Upper lobe of left lung (tissue), 6 donors: ENCODE measurements at regions not wholly inside any gene's neighbourhood (a gene's known extent, or its start where the extent isn't known, plus 50 kb on each side); places are given as distances from the start of the nearest gene placed in this dataset.

Experiments
- ATAC-seq, 2 donors: fragments of 200-7000 bp; cut with Tn5 transposase; one replicate each; pipeline ENCODE4 v1.9.1; 2022; ENCODE audit warnings: mild to moderate bottlenecking in 2 of 2, moderate library complexity in 2 of 2; ENCODE audit not compliant: low FRiP score in 2 of 2
- DNase-seq, 2 donors: peaks; one replicate each; pipeline ENCODE4 v3.0.0-alpha.2; 2019 to 2020
- H3K27ac ChIP-seq, 4 donors: fragments of 200-600 bp; sonication (generic); one replicate each; pipeline ENCODE4 v1.5.1; 2016 to 2019
- H3K27me3 ChIP-seq, 4 donors: fragments of 200-600 bp; sonication (generic); one replicate each; pipeline ENCODE4 v1.5.1; 2017 to 2019
- H3K36me3 ChIP-seq, 4 donors: fragments of 200-600 bp; sonication (generic); one replicate each; pipeline ENCODE4 v1.5.1; 2016 to 2019
- H3K4me1 ChIP-seq, 4 donors: fragments of 200-600 bp; sonication (generic); one replicate each; pipeline ENCODE4 v1.5.1; 2018 to 2019
- H3K4me3 ChIP-seq, 4 donors: fragments of 200-600 bp; sonication (generic); one replicate each; pipeline ENCODE4 v1.5.1; 2017 to 2019; ENCODE audit warnings: mild to moderate bottlenecking in 2 of 4, moderate library complexity in 1 of 4
- H3K9me3 ChIP-seq, 4 donors: fragments of 200-600 bp; sonication (generic); one replicate each; pipeline ENCODE4 v1.5.1; 2018 to 2019
- EP300 ChIP-seq, 4 donors: sonication (generic); formaldehyde crosslinking; IDR thresholded peaks; one replicate each; pipeline ENCODE4 v1.5.1; 2017; ENCODE audit warnings: antibody characterized with exemption in 4 of 4, control low read depth in 2 of 4
- POLR2A ChIP-seq, 4 donors: fragments of 450-650 bp; IDR thresholded peaks; one replicate each; pipeline ENCODE4 v1.5.1; 2016 to 2017; ENCODE audit warnings: antibody characterized with exemption in 4 of 4, mild to moderate bottlenecking in 2 of 4
- POLR2AphosphoS5 ChIP-seq, 2 donors: sonication (generic); formaldehyde crosslinking; IDR thresholded peaks; one replicate each; pipeline ENCODE4 v1.5.1; 2017; ENCODE audit warnings: antibody characterized with exemption in 2 of 2
- WGBS, 2 donors: methylation state at CpG; one replicate each; pipeline ENCODE4 v1.1.5; 2017 to 2018; 5-methylcytosine and 5-hydroxymethylcytosine counted together
- TF ChIP-seq, protein P1 (sequence below), 6 experiments: fragments of 450-650 bp in 4 of 6; fragments of 200-600 bp in 2 of 6; sonication (generic) in 2 of 6; IDR thresholded peaks; one replicate each; pipeline ENCODE4 v1.5.1; 2016 to 2019; ENCODE audit warnings: antibody characterized with exemption in 6 of 6
- donor health status: DM: no; HTN: no; CAD: no; lungs with moderate emphysema.
- donor health status: DM: no; HTN: yes; CAD: no; lungs with severe emphysema.

- TF ChIP-seq, protein P1, sequence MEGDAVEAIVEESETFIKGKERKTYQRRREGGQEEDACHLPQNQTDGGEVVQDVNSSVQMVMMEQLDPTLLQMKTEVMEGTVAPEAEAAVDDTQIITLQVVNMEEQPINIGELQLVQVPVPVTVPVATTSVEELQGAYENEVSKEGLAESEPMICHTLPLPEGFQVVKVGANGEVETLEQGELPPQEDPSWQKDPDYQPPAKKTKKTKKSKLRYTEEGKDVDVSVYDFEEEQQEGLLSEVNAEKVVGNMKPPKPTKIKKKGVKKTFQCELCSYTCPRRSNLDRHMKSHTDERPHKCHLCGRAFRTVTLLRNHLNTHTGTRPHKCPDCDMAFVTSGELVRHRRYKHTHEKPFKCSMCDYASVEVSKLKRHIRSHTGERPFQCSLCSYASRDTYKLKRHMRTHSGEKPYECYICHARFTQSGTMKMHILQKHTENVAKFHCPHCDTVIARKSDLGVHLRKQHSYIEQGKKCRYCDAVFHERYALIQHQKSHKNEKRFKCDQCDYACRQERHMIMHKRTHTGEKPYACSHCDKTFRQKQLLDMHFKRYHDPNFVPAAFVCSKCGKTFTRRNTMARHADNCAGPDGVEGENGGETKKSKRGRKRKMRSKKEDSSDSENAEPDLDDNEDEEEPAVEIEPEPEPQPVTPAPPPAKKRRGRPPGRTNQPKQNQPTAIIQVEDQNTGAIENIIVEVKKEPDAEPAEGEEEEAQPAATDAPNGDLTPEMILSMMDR (IDR thresholded peaks at IDR 0.05), result no peak
- no peak for TF ChIP-seq POLR2AphosphoS5 (IDR thresholded peaks at IDR 0.05)
- no peak for TF ChIP-seq EP300 (IDR thresholded peaks at IDR 0.05)
- no peak for TF ChIP-seq POLR2A (IDR thresholded peaks at IDR 0.05)
- peaks cover 3 to 18% (median 11%) of the 10 kb centered on the region in 4 donors for H3K4me1 ChIP-seq
- no peaks in the 10 kb centered on the region for H3K27me3 ChIP-seq
- DNase-seq (no peak), ATAC-seq (no peak)
- H3K4me3 ChIP-seq, result no peak overlapping the region
- H3K27ac ChIP-seq, result no peak overlapping the region
- 67 to 68% methylated on average over 8 of the region's 8 CpGs for WGBS, 2 donors
- H3K9me3 ChIP-seq, result no peaks in the 10 kb centered on the region
- no peaks in the 10 kb centered on the region for H3K36me3 ChIP-seq
Observed at GRCh38 chr11:45369313-45369712, 83.2 kb upstream of the SYT13 start.

- Histone ChIP-seq H3K4me1 (peaks cover 3 to 21% (median 11%) of the 10 kb centered on the region in 4 donors), H3K36me3 (no peaks in the 10 kb centered on the region), H3K4me3 (no peak overlapping the region), H3K27me3 (no peaks in the 10 kb centered on the region), H3K9me3 (no peaks in the 10 kb centered on the region), H3K27ac (no peak overlapping the region)
- DNase-seq, result no peak
- WGBS, 2 donors, result 96 to 98% methylated on average over 5 of the region's 5 CpGs
- ATAC-seq, result no peak
- TF ChIP-seq POLR2A (IDR thresholded peaks at IDR 0.05), result no peak
- no peak for TF ChIP-seq EP300 (IDR thresholded peaks at IDR 0.05)
- no peak for TF ChIP-seq POLR2AphosphoS5 (IDR thresholded peaks at IDR 0.05)
- TF ChIP-seq, protein P1 (IDR thresholded peaks at IDR 0.05), result no peak
Observed at GRCh38 chr11:45368697-45369096, 82.6 kb upstream of the SYT13 start.

DNA sequence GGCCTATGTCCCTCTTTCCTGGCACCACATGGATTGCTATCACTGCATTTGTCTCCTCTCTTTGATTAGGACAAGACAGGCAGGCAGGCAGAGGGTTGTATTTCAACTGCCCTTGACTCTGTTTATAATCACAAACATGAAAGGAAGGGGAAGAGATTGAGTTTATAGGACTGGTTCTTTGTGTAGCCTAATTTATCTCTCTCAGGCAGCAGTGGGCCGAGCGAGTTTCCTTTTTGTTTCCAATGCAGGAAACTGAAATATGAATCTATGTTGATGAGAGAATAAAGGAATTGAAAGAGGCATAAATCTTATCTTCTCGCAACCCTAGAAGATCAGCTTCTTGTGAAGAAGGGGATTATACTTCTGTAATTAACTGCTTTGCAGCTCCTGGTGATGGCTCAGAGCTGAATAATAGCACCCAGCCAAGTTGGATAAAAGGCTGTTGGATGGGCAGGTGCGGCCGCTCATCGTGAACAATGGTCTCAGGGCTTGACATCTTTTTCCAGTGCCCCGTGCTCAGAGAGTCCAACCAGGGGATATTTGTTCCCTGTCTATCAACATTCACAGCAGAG, 80.6 kb upstream of the SYT13 start:
- 66 to 67% methylated on average over 7 of the region's 7 CpGs for WGBS, 2 donors
- no peaks in the 10 kb centered on the region for H3K9me3 ChIP-seq
- no peak for TF ChIP-seq EP300 (IDR thresholded peaks at IDR 0.05)
- TF ChIP-seq POLR2AphosphoS5 (IDR thresholded peaks at IDR 0.05), result no peak
- TF ChIP-seq POLR2A (IDR thresholded peaks at IDR 0.05), result no peak
- TF ChIP-seq, protein P1 (IDR thresholded peaks at IDR 0.05), result no peak
- no peaks in the 10 kb centered on the region for H3K27me3 ChIP-seq
- peak overlapping the region in 1 of 4 donors; percentile 8 for H3K4me3 ChIP-seq
- H3K4me1 ChIP-seq, result peaks cover 3 to 21% (median 10%) of the 10 kb centered on the region in 4 donors
- peak overlapping the region; percentile 50 to 75 (median 68) for H3K27ac ChIP-seq
- no peak for DNase-seq
- no peak for ATAC-seq
- H3K36me3 ChIP-seq, result no peaks in the 10 kb centered on the region

DNA sequence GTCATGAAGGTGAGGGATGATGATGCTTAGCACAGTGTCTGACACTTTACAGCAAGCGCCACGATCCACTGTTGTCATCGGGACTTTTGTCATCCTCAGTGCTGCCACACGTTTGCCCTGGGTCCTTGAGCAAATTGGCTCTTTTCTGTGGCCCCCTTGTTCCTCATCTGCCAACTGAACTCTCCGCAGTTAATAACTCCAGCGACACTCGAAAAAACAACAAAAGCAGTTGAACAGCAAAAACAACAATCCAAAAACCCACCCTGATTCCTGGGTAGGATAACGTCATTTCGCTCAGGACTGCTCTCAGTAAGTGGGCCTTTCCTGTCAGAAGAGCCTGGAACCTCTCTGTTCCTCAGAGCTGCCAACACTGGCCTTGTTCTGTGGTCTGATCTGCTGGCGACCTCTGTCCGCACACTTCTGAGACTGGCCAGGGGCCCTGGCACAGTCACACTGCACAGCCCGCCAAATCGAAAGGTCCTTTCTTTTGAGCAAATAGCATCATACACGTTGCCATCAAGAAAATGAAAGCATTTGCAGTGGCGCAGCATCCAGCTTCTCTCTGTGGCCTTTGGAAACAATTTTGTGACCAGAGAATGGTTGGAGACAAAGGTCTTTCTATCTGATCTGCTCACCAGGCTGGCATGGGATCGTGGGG, 79.9 kb upstream of the SYT13 start:
- Histone ChIP-seq H3K9me3 (no peaks in the 10 kb centered on the region), H3K4me1 (peaks cover 0 to 15% (median 4%) of the 10 kb centered on the region in 4 donors), H3K36me3 (no peaks in the 10 kb centered on the region), H3K27me3 (no peaks in the 10 kb centered on the region), H3K4me3 (peak overlapping the region in 1 of 4 donors; percentile 8), H3K27ac (peak overlapping the region; percentile 50 to 75 (median 68))
- DNase-seq, result no peak
- TF ChIP-seq POLR2A (IDR thresholded peaks at IDR 0.05) (no peak), POLR2AphosphoS5 (IDR thresholded peaks at IDR 0.05) (no peak), EP300 (IDR thresholded peaks at IDR 0.05) (no peak)
- TF ChIP-seq, protein P1 (IDR thresholded peaks at IDR 0.05), result no peak
- 60 to 62% methylated on average over 16 of the region's 16 CpGs for WGBS, 2 donors
- ATAC-seq, result no peak
